NOMO-1 (cell line): ENCODE measurements at regions not wholly inside any gene's neighbourhood (a gene's known extent, or its start where the extent isn't known, plus 50 kb on each side); places are given as distances from the start of the nearest gene placed in this dataset.

Source experiments
- DNase-seq, 2 experiments: peaks; one replicate each; lab custom pipeline; 2025; ENCODE audit not compliant: unreplicated experiment in 2 of 2; lab: John Stamatoyannopoulos, UW

GRCh38 chr21:16568244-16568643, 838.5 kb downstream of the USP25 start:
- DNase-seq: no peak

- DNase-seq: no peak
Measured at GRCh38 chr21:16568661-16569060, 838.9 kb downstream of the USP25 start.

GRCh38 chr21:16569679-16570078, 839.9 kb downstream of the USP25 start:
- DNase-seq: no peak

- no peak for DNase-seq
Measured at GRCh38 chr21:16570171-16570570, 840.4 kb downstream of the USP25 start.

GRCh38 chr21:16570856-16571255, 841.1 kb downstream of the USP25 start:
- DNase-seq: no peak

GRCh38 chr21:16571594-16571993, 841.8 kb downstream of the USP25 start:
- DNase-seq: no peak

GRCh38 chr21:16572032-16572431, 842.2 kb downstream of the USP25 start:
- DNase-seq: no peak

- DNase-seq: no peak
Measured at GRCh38 chr21:16573578-16573977, 843.8 kb downstream of the USP25 start.

- no peak for DNase-seq
Measured at GRCh38 chr21:16577975-16578374, 848.2 kb downstream of the USP25 start.

GRCh38 chr21:16578912-16579311, 849.1 kb downstream of the USP25 start:
- no peak for DNase-seq

- DNase-seq: no peak
Measured at GRCh38 chr21:16579538-16579937, 849.8 kb downstream of the USP25 start.

- DNase-seq: no peak
Measured at GRCh38 chr21:16580661-16581060, 850.9 kb downstream of the USP25 start.

- DNase-seq: no peak
Measured at GRCh38 chr21:16583556-16583955, 853.8 kb downstream of the USP25 start.

GRCh38 chr21:16584756-16585155, 855.0 kb downstream of the USP25 start:
- DNase-seq: no peak

- DNase-seq: no peak
Measured at GRCh38 chr21:16585896-16586295, 856.1 kb downstream of the USP25 start.

GRCh38 chr21:16587141-16587581, 857.4 kb downstream of the USP25 start:
- DNase-seq: no peak

- DNase-seq: no peak
Measured at GRCh38 chr21:16587681-16588375, 858.0 kb downstream of the USP25 start.

GRCh38 chr21:16588433-16588860, 858.7 kb downstream of the USP25 start:
- DNase-seq: no peak

- no peak for DNase-seq
Measured at GRCh38 chr21:16589006-16589898, 859.5 kb downstream of the USP25 start.

GRCh38 chr21:16590186-16590585, 860.4 kb downstream of the USP25 start:
- DNase-seq: no peak

- no peak for DNase-seq
Measured at GRCh38 chr21:16590641-16591292, 861.0 kb downstream of the USP25 start.
